H9 (cell line): ENCODE measurements at regions not wholly inside any gene's neighbourhood (a gene's known extent, or its start where the extent isn't known, plus 50 kb on each side); places are given as distances from the start of the nearest gene placed in this dataset.

Experiments
- DNase-seq: peaks from one replicate; pipeline ENCODE4 v3.0.0-alpha.2; 2017
- H2AFZ ChIP-seq: one replicate; pipeline ENCODE4 v1.6.1; 2013; ENCODE audit warnings: mild to moderate bottlenecking, low read length, control low read depth, moderate library complexity
- H2AK5ac ChIP-seq: 2 replicates; pipeline ENCODE4 v1.6.1; 2013; ENCODE audit warnings: low read length, control low read depth, mixed read lengths; ENCODE audit not compliant: insufficient read length
- H2BK120ac ChIP-seq: one replicate; pipeline ENCODE4 v1.6.1; 2013; ENCODE audit warnings: low read depth, mild to moderate bottlenecking, low read length, control low read depth, inconsistent platforms; ENCODE audit not compliant: poor library complexity, severe bottlenecking
- H2BK12ac ChIP-seq: 2 replicates; pipeline ENCODE4 v1.6.1; 2013; ENCODE audit warnings: low read length, control low read depth, mixed read lengths, low read depth; ENCODE audit not compliant: insufficient read length
- H2BK15ac ChIP-seq: 2 replicates; pipeline ENCODE4 v1.6.1; 2013; ENCODE audit warnings: low read depth, low read length, control low read depth
- H2BK20ac ChIP-seq: one replicate; pipeline ENCODE4 v1.6.1; 2013; ENCODE audit warnings: low read depth, mild to moderate bottlenecking, low read length, control low read depth, inconsistent platforms; ENCODE audit not compliant: poor library complexity, severe bottlenecking
- H2BK5ac ChIP-seq: 2 replicates; pipeline ENCODE4 v1.6.1; 2013; ENCODE audit warnings: low read length, control low read depth, mixed read lengths; ENCODE audit not compliant: insufficient read length
- H3K14ac ChIP-seq: 2 replicates; pipeline ENCODE4 v1.6.1; 2013; ENCODE audit warnings: low read length, control low read depth; ENCODE audit not compliant: insufficient read depth
- H3K18ac ChIP-seq: 2 replicates; pipeline ENCODE4 v1.6.1; 2013; ENCODE audit warnings: low read depth, mild to moderate bottlenecking, mixed read lengths, low read length, control low read depth; ENCODE audit not compliant: insufficient read length
- H3K23ac ChIP-seq: 2 replicates; pipeline ENCODE4 v1.6.1; 2013; ENCODE audit warnings: low read length, control low read depth, mixed read lengths, low read depth; ENCODE audit not compliant: insufficient read length
- H3K23me2 ChIP-seq: 2 replicates; pipeline ENCODE4 v1.6.1; 2013; ENCODE audit warnings: low read depth, mild to moderate bottlenecking, mixed read lengths, low read length, control low read depth; ENCODE audit not compliant: insufficient read length, poor library complexity, severe bottlenecking
- H3K27ac ChIP-seq: 2 replicates; pipeline ENCODE4 v1.5.1; 2013; ENCODE audit warnings: low read length, control low read depth, mixed read lengths, low read depth; ENCODE audit not compliant: insufficient read length
- H3K27me3 ChIP-seq: 2 replicates; pipeline ENCODE4 v1.6.1; 2013; ENCODE audit warnings: low read length, control low read depth, inconsistent platforms; ENCODE audit not compliant: insufficient read depth
- H3K4ac ChIP-seq: 2 replicates; pipeline ENCODE4 v1.6.1; 2013; ENCODE audit warnings: low read depth, mild to moderate bottlenecking, control low read depth, inconsistent platforms, low read length, moderate library complexity
- H3K4me1 ChIP-seq: 2 replicates; pipeline ENCODE4 v1.6.1; 2013; ENCODE audit warnings: low read length, control low read depth, inconsistent platforms; ENCODE audit not compliant: insufficient read depth
- H3K4me2 ChIP-seq: 2 replicates; pipeline ENCODE4 v1.6.1; 2013; ENCODE audit warnings: low read length, control low read depth, mixed read lengths; ENCODE audit not compliant: insufficient read length, insufficient read depth
- H3K56ac ChIP-seq: 2 replicates; pipeline ENCODE4 v1.6.1; 2013; ENCODE audit warnings: low read depth, mild to moderate bottlenecking, mixed read lengths, low read length, control low read depth; ENCODE audit not compliant: insufficient read length
- H3K79me1 ChIP-seq: 2 replicates; pipeline ENCODE4 v1.6.1; 2013; ENCODE audit warnings: low read depth, mild to moderate bottlenecking, moderate library complexity, low read length, control low read depth, inconsistent platforms; ENCODE audit not compliant: insufficient read depth, poor library complexity, severe bottlenecking
- H3K79me2 ChIP-seq: 2 replicates; pipeline ENCODE4 v1.6.1; 2013; ENCODE audit warnings: low read length, control low read depth, inconsistent platforms; ENCODE audit not compliant: insufficient read depth
- H3K9ac ChIP-seq: 2 replicates; pipeline ENCODE4 v1.6.1; 2013; ENCODE audit warnings: low read length, control low read depth, mixed read lengths; ENCODE audit not compliant: insufficient read length; ENCODE audit errors: extremely low read depth
- H3K9me3 ChIP-seq: one replicate; pipeline ENCODE4 v1.6.1; 2013; ENCODE audit warnings: low read depth, low read length, inconsistent platforms; ENCODE audit not compliant: control insufficient read depth
- H3T11ph ChIP-seq: one replicate; pipeline ENCODE4 v1.6.1; 2013; ENCODE audit warnings: mild to moderate bottlenecking, low read length, control low read depth, inconsistent platforms
- H4K20me1 ChIP-seq: one replicate; pipeline ENCODE4 v1.6.1; 2013; ENCODE audit not compliant: control insufficient read depth, insufficient read length, insufficient read depth
- H4K5ac ChIP-seq: 2 replicates; pipeline ENCODE4 v1.6.1; 2013; ENCODE audit warnings: low read depth, mild to moderate bottlenecking, mixed read lengths, low read length, control low read depth; ENCODE audit not compliant: insufficient read length
- H4K8ac ChIP-seq: replicated peaks from 2 replicates; pipeline ENCODE4 v1.6.1; 2013; ENCODE audit warnings: low read length, control low read depth, mixed read lengths, low read depth; ENCODE audit not compliant: insufficient read length
- H4K91ac ChIP-seq: 2 replicates; pipeline ENCODE4 v1.6.1; 2013; ENCODE audit warnings: low read depth, mild to moderate bottlenecking, moderate library complexity, mixed read lengths, low read length, control low read depth; ENCODE audit not compliant: insufficient read length
- H3K27ac Mint-ChIP-seq, 3 experiments: 2 replicates in 2 of 3; 3 replicates in 1 of 3; pipeline ENCODE4 v1.8.0; 2020 to 2021; ENCODE audit warnings: mixed read lengths in 3 of 3, mild to moderate bottlenecking in 1 of 3, moderate library complexity in 1 of 3
- H3K27me3 Mint-ChIP-seq: 2 replicates; pipeline ENCODE4 v1.8.0; 2021; ENCODE audit warnings: low read depth, mild to moderate bottlenecking, moderate library complexity, mixed read lengths
- H3K36me3 Mint-ChIP-seq, 3 experiments: 2 replicates in 2 of 3; 3 replicates in 1 of 3; pipeline ENCODE4 v1.8.0; 2020 to 2021; ENCODE audit warnings: low read depth in 3 of 3, mixed read lengths in 3 of 3; ENCODE audit not compliant: insufficient read depth in 1 of 3
- H3K4me1 Mint-ChIP-seq, 2 experiments: 2 replicates each; pipeline ENCODE4 v1.8.0; 2020; ENCODE audit warnings: mixed read lengths in 2 of 2
- H3K4me3 Mint-ChIP-seq, 2 experiments: 2 replicates in 1 of 2; 3 replicates in 1 of 2; pipeline ENCODE4 v1.8.0; 2020 to 2021; ENCODE audit warnings: mild to moderate bottlenecking in 2 of 2, mixed read lengths in 2 of 2, moderate library complexity in 1 of 2
- H3K9me3 Mint-ChIP-seq, 2 experiments: 2 replicates in 1 of 2; 3 replicates in 1 of 2; pipeline ENCODE4 v1.8.0; 2020; ENCODE audit warnings: mild to moderate bottlenecking in 2 of 2, mixed read lengths in 2 of 2, moderate library complexity in 1 of 2
- CTCF ChIP-seq: fragments of 200-600 bp; sonication (generic); conservative IDR thresholded peaks from 3 replicates; pipeline ENCODE4 v1.8.0; 2021; ENCODE audit warnings: antibody characterized with exemption, mild to moderate bottlenecking

DNA sequence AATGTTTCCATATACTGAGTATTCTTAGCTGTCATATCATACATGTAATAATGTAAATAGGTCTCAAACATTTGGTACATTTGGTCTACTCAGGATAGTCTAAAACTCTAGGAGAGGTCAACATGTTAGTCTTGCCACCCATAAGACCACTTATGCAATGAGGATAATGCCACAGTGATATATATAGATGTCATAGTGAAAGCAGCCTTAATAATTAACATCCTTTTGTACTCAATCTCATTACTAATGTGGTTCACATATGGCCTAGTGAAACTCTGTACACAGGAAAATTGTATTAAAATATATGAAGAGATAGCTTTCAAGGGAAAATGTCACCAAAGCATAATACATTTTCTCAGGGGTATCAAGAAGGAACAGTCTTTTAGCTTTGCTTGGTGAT is 577.9 kb downstream of the TFAP2B start:
- H3K23ac ChIP-seq = no peak overlapping the region
- TF ChIP-seq CTCF = no peak
- Mint-ChIP-seq H3K27ac (no peak overlapping the region), H3K9me3 (no peaks in the 10 kb centered on the region), H3K4me3 (no peak overlapping the region), H3K27me3 (peaks cover 1% of the 10 kb centered on the region; the same call in 1 of the 2 replicates), H3K4me1 (no peaks in the 10 kb centered on the region), H3K36me3 (no peaks in the 10 kb centered on the region)
- no peaks in the 10 kb centered on the region for H3K27me3 ChIP-seq
- no peak overlapping the region for H2BK120ac ChIP-seq
- no peak overlapping the region for H2BK5ac ChIP-seq
- H3K18ac ChIP-seq = no peak overlapping the region
- H2AK5ac ChIP-seq = no peak overlapping the region
- no peak overlapping the region for H4K5ac ChIP-seq
- no peak overlapping the region for H3K4me2 ChIP-seq
- no peak overlapping the region for H3T11ph ChIP-seq
- H2AFZ ChIP-seq = no peak overlapping the region
- no peaks in the 10 kb centered on the region for H3K79me2 ChIP-seq
- no peak overlapping the region for H3K4ac ChIP-seq
- H3K14ac ChIP-seq = no peak overlapping the region
- H3K9ac ChIP-seq = no peak overlapping the region
- H2BK15ac ChIP-seq = no peak overlapping the region
- H4K20me1 ChIP-seq = no peaks in the 10 kb centered on the region
- H2BK20ac ChIP-seq = no peak overlapping the region
- H4K91ac ChIP-seq = no peak overlapping the region
- no peak overlapping the region for H3K56ac ChIP-seq
- peaks cover 2% of the 10 kb centered on the region; the same call in 1 of the 2 replicates for H3K4me1 ChIP-seq
- H3K23me2 ChIP-seq = no peaks in the 10 kb centered on the region
- H4K8ac ChIP-seq = no peak overlapping the region
- no peaks in the 10 kb centered on the region for H3K9me3 ChIP-seq
- no peak for DNase-seq
- no peak overlapping the region for H3K27ac ChIP-seq
- H2BK12ac ChIP-seq = no peak overlapping the region
- H3K79me1 ChIP-seq = no peaks in the 10 kb centered on the region
